Mesendoderm (in vitro differentiated cells): ENCODE measurements at regions not wholly inside any gene's neighbourhood (a gene's known extent, or its start where the extent isn't known, plus 50 kb on each side); places are given as distances from the start of the nearest gene placed in this dataset.

Experiments used
- DNase-seq: peaks from one replicate; pipeline ENCODE4 v3.0.0; 2013
- H2AK5ac ChIP-seq: 2 replicates; pipeline ENCODE4 v1.6.1; 2013; ENCODE audit warnings: low read length, inconsistent platforms
- H2BK120ac ChIP-seq: 2 replicates; pipeline ENCODE4 v1.6.1; 2013; ENCODE audit warnings: low read depth, mild to moderate bottlenecking, low read length, moderate library complexity, mixed read lengths
- H2BK15ac ChIP-seq: replicated peaks from 2 replicates; pipeline ENCODE4 v1.6.1; 2013; ENCODE audit warnings: low read depth, mild to moderate bottlenecking, moderate library complexity
- H2BK5ac ChIP-seq: 2 replicates; pipeline ENCODE4 v1.6.1; 2013; ENCODE audit warnings: low read length, inconsistent platforms
- H3K18ac ChIP-seq: 2 replicates; pipeline ENCODE4 v1.6.1; 2013; ENCODE audit warnings: mild to moderate bottlenecking, low read length, mixed read lengths
- H3K23ac ChIP-seq: one replicate; pipeline ENCODE4 v1.6.1; 2013; ENCODE audit warnings: low read length
- H3K27ac ChIP-seq: 2 replicates; pipeline ENCODE4 v1.5.1; 2013; ENCODE audit warnings: low read depth, mild to moderate bottlenecking, inconsistent platforms, low read length, moderate library complexity
- H3K27me3 ChIP-seq: 2 replicates; pipeline ENCODE4 v1.6.1; 2013; ENCODE audit warnings: low read length, control low read depth, mild to moderate bottlenecking, inconsistent platforms; ENCODE audit not compliant: insufficient read depth, poor library complexity
- H3K36me3 ChIP-seq: 2 replicates; pipeline ENCODE4 v1.6.1; 2013; ENCODE audit warnings: low read length, inconsistent platforms; ENCODE audit not compliant: control insufficient read depth, insufficient read depth
- H3K4ac ChIP-seq: one replicate; pipeline ENCODE4 v1.6.1; 2013; ENCODE audit warnings: low read depth, mild to moderate bottlenecking, low read length, moderate library complexity
- H3K4me1 ChIP-seq: 2 replicates; pipeline ENCODE4 v1.6.1; 2013; ENCODE audit warnings: low read depth, low read length, inconsistent platforms; ENCODE audit not compliant: control insufficient read depth
- H3K4me2 ChIP-seq: 2 replicates; pipeline ENCODE4 v1.6.1; 2013; ENCODE audit warnings: low read length
- H3K4me3 ChIP-seq: 2 replicates; pipeline ENCODE4 v1.5.1; 2013; ENCODE audit warnings: mild to moderate bottlenecking, low read length
- H3K56ac ChIP-seq: one replicate; pipeline ENCODE4 v1.6.1; 2013; ENCODE audit warnings: low read length
- H3K79me1 ChIP-seq: 2 replicates; pipeline ENCODE4 v1.6.1; 2013; ENCODE audit warnings: low read length, inconsistent platforms
- H3K79me2 ChIP-seq: 2 replicates; pipeline ENCODE4 v1.6.1; 2013; ENCODE audit warnings: mild to moderate bottlenecking, low read length; ENCODE audit not compliant: control insufficient read depth, insufficient read depth
- H3K9ac ChIP-seq: 2 replicates; pipeline ENCODE4 v1.6.1; 2013; ENCODE audit warnings: low read length, inconsistent platforms
- H4K5ac ChIP-seq: one replicate; pipeline ENCODE4 v1.6.1; 2013; ENCODE audit warnings: low read length
- H4K8ac ChIP-seq: one replicate; pipeline ENCODE4 v1.6.1; 2013; ENCODE audit warnings: low read depth, mild to moderate bottlenecking, control low read depth, low read length, moderate library complexity
- WGBS: extraction: QIAGEN DNeasy Blood & Tissue Kit; methylation state at CpG from one replicate; pipeline ENCODE4 v1.1.7; 2013; ENCODE audit warnings: low lambda C conversion rate, missing lambda C conversion rate; ENCODE audit not compliant: insufficient coverage; ENCODE audit errors: extremely low coverage; 5-methylcytosine and 5-hydroxymethylcytosine counted together

GRCh38 chr9:134494905-134495304 lies 146.7 kb upstream of the COL5A1 start:
- no peak overlapping the region for H4K8ac ChIP-seq
- H3K36me3 ChIP-seq, result no peaks in the 10 kb centered on the region
- no peak overlapping the region for H3K18ac ChIP-seq
- H3K4ac ChIP-seq, result no peak overlapping the region
- no peaks in the 10 kb centered on the region for H3K27me3 ChIP-seq
- no peaks in the 10 kb centered on the region for H3K4me1 ChIP-seq
- H2BK5ac ChIP-seq, result no peak overlapping the region
- no peak overlapping the region for H3K4me2 ChIP-seq
- WGBS, result no CpG with 5 or more reads among the region's 11 CpGs
- H3K27ac ChIP-seq, result no peak overlapping the region
- no peak for DNase-seq
- H3K9ac ChIP-seq, result no peak overlapping the region
- no peak overlapping the region for H3K4me3 ChIP-seq
- no peak overlapping the region for H2BK120ac ChIP-seq
- no peak overlapping the region for H2BK15ac ChIP-seq
- H4K5ac ChIP-seq, result no peak overlapping the region
- H3K56ac ChIP-seq, result no peak overlapping the region
- H2AK5ac ChIP-seq, result no peak overlapping the region
- no peaks in the 10 kb centered on the region for H3K79me2 ChIP-seq
- no peak overlapping the region for H3K23ac ChIP-seq
- no peaks in the 10 kb centered on the region for H3K79me1 ChIP-seq

- no peak overlapping the region for H2BK15ac ChIP-seq
- no peak overlapping the region for H3K4me2 ChIP-seq
- H3K9ac ChIP-seq, result no peak overlapping the region
- H4K8ac ChIP-seq, result no peak overlapping the region
- no peak overlapping the region for H3K27ac ChIP-seq
- H3K36me3 ChIP-seq, result no peaks in the 10 kb centered on the region
- H3K56ac ChIP-seq, result no peak overlapping the region
- H2BK120ac ChIP-seq, result no peak overlapping the region
- no peak overlapping the region for H3K23ac ChIP-seq
- no CpG with 5 or more reads among the region's 17 CpGs for WGBS
- no peaks in the 10 kb centered on the region for H3K79me2 ChIP-seq
- H3K27me3 ChIP-seq, result no peaks in the 10 kb centered on the region
- DNase-seq, result no peak
- H3K18ac ChIP-seq, result no peak overlapping the region
- H3K4me1 ChIP-seq, result no peaks in the 10 kb centered on the region
- H3K79me1 ChIP-seq, result no peaks in the 10 kb centered on the region
- H2BK5ac ChIP-seq, result no peak overlapping the region
- no peak overlapping the region for H2AK5ac ChIP-seq
- H3K4ac ChIP-seq, result no peak overlapping the region
- H3K4me3 ChIP-seq, result no peak overlapping the region
- H4K5ac ChIP-seq, result no peak overlapping the region
Measured at GRCh38 chr9:134495881-134496412, 145.7 kb upstream of the COL5A1 start.

GRCh38 chr9:134496413-134497282 lies 145.0 kb upstream of the COL5A1 start:
- no peaks in the 10 kb centered on the region for H3K27me3 ChIP-seq
- H3K36me3 ChIP-seq, result no peaks in the 10 kb centered on the region
- H3K23ac ChIP-seq, result no peak overlapping the region
- no peak overlapping the region for H3K9ac ChIP-seq
- no peak overlapping the region for H3K4ac ChIP-seq
- H3K4me1 ChIP-seq, result no peaks in the 10 kb centered on the region
- no CpG with 5 or more reads among the region's 29 CpGs for WGBS
- no peak overlapping the region for H4K5ac ChIP-seq
- H4K8ac ChIP-seq, result no peak overlapping the region
- H3K18ac ChIP-seq, result no peak overlapping the region
- H3K79me1 ChIP-seq, result no peaks in the 10 kb centered on the region
- H3K4me2 ChIP-seq, result no peak overlapping the region
- H3K4me3 ChIP-seq, result no peak overlapping the region
- no peak overlapping the region for H3K56ac ChIP-seq
- no peak overlapping the region for H2BK15ac ChIP-seq
- no peak overlapping the region for H2AK5ac ChIP-seq
- H3K27ac ChIP-seq, result no peak overlapping the region
- no peak overlapping the region for H2BK120ac ChIP-seq
- H2BK5ac ChIP-seq, result no peak overlapping the region
- no peaks in the 10 kb centered on the region for H3K79me2 ChIP-seq
- no peak for DNase-seq

GRCh38 chr9:134497283-134497860 lies 144.2 kb upstream of the COL5A1 start:
- Histone ChIP-seq H3K9ac (no peak overlapping the region), H4K5ac (no peak overlapping the region), H3K4me3 (no peak overlapping the region), H3K79me2 (no peaks in the 10 kb centered on the region), H2BK15ac (no peak overlapping the region), H2BK120ac (no peak overlapping the region), H3K79me1 (no peaks in the 10 kb centered on the region), H2BK5ac (no peak overlapping the region), H2AK5ac (no peak overlapping the region), H3K18ac (no peak overlapping the region), H3K4me1 (no peaks in the 10 kb centered on the region), H3K36me3 (no peaks in the 10 kb centered on the region), H4K8ac (no peak overlapping the region), H3K27me3 (no peaks in the 10 kb centered on the region), H3K4me2 (no peak overlapping the region), H3K56ac (no peak overlapping the region), H3K4ac (no peak overlapping the region), H3K23ac (no peak overlapping the region), H3K27ac (no peak overlapping the region)
- WGBS, result no CpG with 5 or more reads among the region's 5 CpGs
- DNase-seq, result no peak

- no peak overlapping the region for H3K27ac ChIP-seq
- no peaks in the 10 kb centered on the region for H3K79me2 ChIP-seq
- H3K56ac ChIP-seq, result no peak overlapping the region
- H4K8ac ChIP-seq, result no peak overlapping the region
- H3K4me3 ChIP-seq, result no peak overlapping the region
- H2BK120ac ChIP-seq, result no peak overlapping the region
- H3K23ac ChIP-seq, result no peak overlapping the region
- H4K5ac ChIP-seq, result no peak overlapping the region
- no peak overlapping the region for H2BK15ac ChIP-seq
- no peaks in the 10 kb centered on the region for H3K36me3 ChIP-seq
- no peak overlapping the region for H3K9ac ChIP-seq
- no peaks in the 10 kb centered on the region for H3K4me1 ChIP-seq
- H3K27me3 ChIP-seq, result no peaks in the 10 kb centered on the region
- no peak overlapping the region for H2AK5ac ChIP-seq
- no CpG with 5 or more reads among the region's 1 CpG for WGBS
- no peak overlapping the region for H3K4me2 ChIP-seq
- DNase-seq, result no peak
- no peak overlapping the region for H3K18ac ChIP-seq
- H3K4ac ChIP-seq, result no peak overlapping the region
- no peak overlapping the region for H2BK5ac ChIP-seq
- no peaks in the 10 kb centered on the region for H3K79me1 ChIP-seq
Measured at GRCh38 chr9:134498814-134499166, 142.8 kb upstream of the COL5A1 start.
